ENCODE measurements at regions not wholly inside any gene's neighbourhood (a gene's known extent, or its start where the extent isn't known, plus 50 kb on each side); places are given as distances from the start of the nearest gene placed in this dataset.

DNA sequence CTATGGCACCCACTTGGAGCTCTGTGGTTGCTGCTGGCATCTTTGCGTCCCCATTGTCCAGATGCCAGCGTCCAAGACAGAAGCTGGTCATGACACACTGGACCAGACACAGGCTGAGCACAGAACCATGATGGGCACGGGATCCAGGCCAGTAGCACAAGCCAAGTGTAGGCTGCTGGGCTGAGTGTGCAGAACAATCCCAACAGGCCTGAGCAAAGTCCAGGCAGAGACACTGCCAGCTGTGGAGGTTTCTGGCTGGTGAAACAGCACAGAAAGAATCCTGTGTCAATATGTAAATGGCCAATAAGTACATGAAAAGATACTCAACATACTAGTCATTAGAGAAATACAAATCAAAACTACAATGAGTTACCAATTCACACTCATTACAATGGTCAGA is 705.4 kb downstream of the METTL4 start:
- Histone ChIP-seq H3K36me3 (ENCODE audit: control insufficient read depth, insufficient read depth, low read length) (no peaks in the 10 kb centered on the region), H3K9me3 (no peaks in the 10 kb centered on the region; the same call in 1 of the 2 replicates), H3K27me3 (replicated peaks; ENCODE audit: control insufficient read depth, insufficient read depth, low read length) (no peaks in the 10 kb centered on the region), H3K4me3 (ENCODE audit: low read depth, low read length) (no peak overlapping the region), H3K4me1 (no peaks in the 10 kb centered on the region)
- Mint-ChIP-seq H3K9me3 (ENCODE audit: unreplicated experiment) (peaks cover 22% of the 10 kb centered on the region), H3K27me3 (ENCODE audit: insufficient read depth, unreplicated experiment) (peaks cover 3% of the 10 kb centered on the region), H3K27ac (ENCODE audit: unreplicated experiment) (no peak overlapping the region), H3K36me3 (ENCODE audit: insufficient read depth, unreplicated experiment) (no peaks in the 10 kb centered on the region), H3K4me3 (ENCODE audit: unreplicated experiment) (no peak overlapping the region), H3K4me1 (ENCODE audit: low read depth, unreplicated experiment) (no peaks in the 10 kb centered on the region)
- CTCF ChIA-PET, result no interaction called here
- intact Hi-C loops (cut with micrococcal nuclease; ENCODE audit: unreplicated experiment), result no loop called here
- POLR2A ChIA-PET, result no interaction called here
- TF ChIP-seq, protein P1, sequence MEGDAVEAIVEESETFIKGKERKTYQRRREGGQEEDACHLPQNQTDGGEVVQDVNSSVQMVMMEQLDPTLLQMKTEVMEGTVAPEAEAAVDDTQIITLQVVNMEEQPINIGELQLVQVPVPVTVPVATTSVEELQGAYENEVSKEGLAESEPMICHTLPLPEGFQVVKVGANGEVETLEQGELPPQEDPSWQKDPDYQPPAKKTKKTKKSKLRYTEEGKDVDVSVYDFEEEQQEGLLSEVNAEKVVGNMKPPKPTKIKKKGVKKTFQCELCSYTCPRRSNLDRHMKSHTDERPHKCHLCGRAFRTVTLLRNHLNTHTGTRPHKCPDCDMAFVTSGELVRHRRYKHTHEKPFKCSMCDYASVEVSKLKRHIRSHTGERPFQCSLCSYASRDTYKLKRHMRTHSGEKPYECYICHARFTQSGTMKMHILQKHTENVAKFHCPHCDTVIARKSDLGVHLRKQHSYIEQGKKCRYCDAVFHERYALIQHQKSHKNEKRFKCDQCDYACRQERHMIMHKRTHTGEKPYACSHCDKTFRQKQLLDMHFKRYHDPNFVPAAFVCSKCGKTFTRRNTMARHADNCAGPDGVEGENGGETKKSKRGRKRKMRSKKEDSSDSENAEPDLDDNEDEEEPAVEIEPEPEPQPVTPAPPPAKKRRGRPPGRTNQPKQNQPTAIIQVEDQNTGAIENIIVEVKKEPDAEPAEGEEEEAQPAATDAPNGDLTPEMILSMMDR (IDR thresholded peaks at IDR 0.05; ENCODE audit: insufficient read depth in 1 of 2, low read depth in 1 of 2, low read length in 1 of 2, severe bottlenecking in 1 of 2, unreplicated experiment in 1 of 2), result no peak
- no peak for DNase-seq
- no TSS peak for BruUV-seq (replicated peaks)

- no peaks in the 10 kb centered on the region for H3K27me3 ChIP-seq (replicated peaks; ENCODE audit: control insufficient read depth, insufficient read depth, low read length)
- no peaks in the 10 kb centered on the region for H3K9me3 ChIP-seq
- Mint-ChIP-seq H3K27me3 (ENCODE audit: insufficient read depth, unreplicated experiment) (peaks cover 2% of the 10 kb centered on the region), H3K27ac (ENCODE audit: unreplicated experiment) (no peak overlapping the region), H3K9me3 (ENCODE audit: unreplicated experiment) (no peaks in the 10 kb centered on the region), H3K36me3 (ENCODE audit: insufficient read depth, unreplicated experiment) (no peaks in the 10 kb centered on the region), H3K4me3 (ENCODE audit: unreplicated experiment) (no peak overlapping the region), H3K4me1 (ENCODE audit: low read depth, unreplicated experiment) (no peaks in the 10 kb centered on the region)
- H3K36me3 ChIP-seq (ENCODE audit: control insufficient read depth, insufficient read depth, low read length), result no peaks in the 10 kb centered on the region
- ChIA-PET POLR2A (no interaction called here), CTCF (no interaction called here)
- no peaks in the 10 kb centered on the region for H3K4me1 ChIP-seq
- BruUV-seq (replicated peaks), result no TSS peak
- intact Hi-C loops (cut with micrococcal nuclease; ENCODE audit: unreplicated experiment), result no loop called here
- TF ChIP-seq, protein P1 (IDR thresholded peaks at IDR 0.05; ENCODE audit: insufficient read depth in 1 of 2, low read depth in 1 of 2, low read length in 1 of 2, severe bottlenecking in 1 of 2, unreplicated experiment in 1 of 2), result no peak
- H3K4me3 ChIP-seq (ENCODE audit: low read depth, low read length), result no peak overlapping the region
- DNase-seq, result no peak
Measured at GRCh38 chr18:1872274-1872673, 699.0 kb downstream of the METTL4 start.

- H3K27me3 ChIP-seq (replicated peaks; ENCODE audit: control insufficient read depth, insufficient read depth, low read length), result no peaks in the 10 kb centered on the region
- Mint-ChIP-seq H3K36me3 (ENCODE audit: insufficient read depth, unreplicated experiment) (no peaks in the 10 kb centered on the region), H3K4me1 (ENCODE audit: low read depth, unreplicated experiment) (no peaks in the 10 kb centered on the region), H3K27ac (ENCODE audit: unreplicated experiment) (no peak overlapping the region), H3K9me3 (ENCODE audit: unreplicated experiment) (no peaks in the 10 kb centered on the region), H3K4me3 (ENCODE audit: unreplicated experiment) (no peak overlapping the region), H3K27me3 (ENCODE audit: insufficient read depth, unreplicated experiment) (peaks cover 2% of the 10 kb centered on the region)
- no peaks in the 10 kb centered on the region for H3K4me1 ChIP-seq
- intact Hi-C loops (cut with micrococcal nuclease; ENCODE audit: unreplicated experiment), result no loop called here
- no peaks in the 10 kb centered on the region for H3K9me3 ChIP-seq
- TF ChIP-seq, protein P1 (IDR thresholded peaks at IDR 0.05; ENCODE audit: insufficient read depth in 1 of 2, low read depth in 1 of 2, low read length in 1 of 2, severe bottlenecking in 1 of 2, unreplicated experiment in 1 of 2), result no peak
- H3K36me3 ChIP-seq (ENCODE audit: control insufficient read depth, insufficient read depth, low read length), result no peaks in the 10 kb centered on the region
- ChIA-PET CTCF (interaction anchor here (1.1 kb wide), 1 partner anchor 15 kb away, joined by 3 read pairs; no protein-coding TSS in a partner anchor), POLR2A (no interaction called here)
- DNase-seq, result no peak
- no TSS peak for BruUV-seq (replicated peaks)
- H3K4me3 ChIP-seq (ENCODE audit: low read depth, low read length), result no peak overlapping the region
Measured at GRCh38 chr18:1875219-1875618, 696.1 kb downstream of the METTL4 start.

Data from Caco-2 (cell line).